ENCODE measurements at regions not wholly inside any gene's neighbourhood (a gene's known extent, or its start where the extent isn't known, plus 50 kb on each side); places are given as distances from the start of the nearest gene placed in this dataset.

DNA sequence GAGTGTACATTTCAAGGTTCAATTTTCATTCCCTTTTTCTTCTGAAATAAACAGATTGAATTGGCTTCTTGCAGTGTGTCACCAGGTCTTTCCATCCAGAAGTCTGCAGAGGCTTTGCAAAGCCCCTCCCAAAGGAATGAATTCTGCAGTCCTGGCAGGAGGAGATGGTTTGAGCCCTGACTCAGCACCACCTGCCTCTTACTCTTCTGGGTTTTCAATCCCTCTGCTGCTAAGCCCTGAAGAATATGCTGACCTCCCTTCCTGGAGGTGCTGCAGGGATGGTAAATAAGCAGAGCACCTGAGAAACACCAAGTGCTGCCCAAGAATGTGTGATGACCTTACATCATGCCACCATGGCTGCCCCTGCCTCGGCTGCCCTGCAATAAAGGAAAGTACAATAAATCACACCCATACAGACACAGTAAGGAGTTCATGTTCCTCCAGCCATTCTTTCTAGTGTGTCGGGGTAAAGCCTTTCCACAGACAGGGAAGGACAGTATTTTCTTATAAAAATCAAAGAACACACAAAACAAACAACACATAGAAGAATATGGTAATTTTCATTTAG is 209.2 kb downstream of the ZNF326 start:
- no peaks in the 10 kb centered on the region for H3K9me3 ChIP-seq
- DNase-seq (no peak), ATAC-seq (no peak)
- intact Hi-C loops (cut with DNase I; ENCODE audit: low total_unique reads) (no loop called here), in situ Hi-C loops (cut with MboI; ENCODE audit: low sequenced_read_pairs in 4 of 4) (no loop called here)
- no peak overlapping the region for H3K27ac ChIP-seq
- H3K27me3 ChIP-seq: no peaks in the 10 kb centered on the region
- no peaks in the 10 kb centered on the region for H3K4me1 ChIP-seq
- no peaks in the 10 kb centered on the region for H3K36me3 ChIP-seq
- no peak for TF ChIP-seq POLR2A (IDR thresholded peaks at IDR 0.05)
- TF ChIP-seq, protein P1, sequence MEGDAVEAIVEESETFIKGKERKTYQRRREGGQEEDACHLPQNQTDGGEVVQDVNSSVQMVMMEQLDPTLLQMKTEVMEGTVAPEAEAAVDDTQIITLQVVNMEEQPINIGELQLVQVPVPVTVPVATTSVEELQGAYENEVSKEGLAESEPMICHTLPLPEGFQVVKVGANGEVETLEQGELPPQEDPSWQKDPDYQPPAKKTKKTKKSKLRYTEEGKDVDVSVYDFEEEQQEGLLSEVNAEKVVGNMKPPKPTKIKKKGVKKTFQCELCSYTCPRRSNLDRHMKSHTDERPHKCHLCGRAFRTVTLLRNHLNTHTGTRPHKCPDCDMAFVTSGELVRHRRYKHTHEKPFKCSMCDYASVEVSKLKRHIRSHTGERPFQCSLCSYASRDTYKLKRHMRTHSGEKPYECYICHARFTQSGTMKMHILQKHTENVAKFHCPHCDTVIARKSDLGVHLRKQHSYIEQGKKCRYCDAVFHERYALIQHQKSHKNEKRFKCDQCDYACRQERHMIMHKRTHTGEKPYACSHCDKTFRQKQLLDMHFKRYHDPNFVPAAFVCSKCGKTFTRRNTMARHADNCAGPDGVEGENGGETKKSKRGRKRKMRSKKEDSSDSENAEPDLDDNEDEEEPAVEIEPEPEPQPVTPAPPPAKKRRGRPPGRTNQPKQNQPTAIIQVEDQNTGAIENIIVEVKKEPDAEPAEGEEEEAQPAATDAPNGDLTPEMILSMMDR (IDR thresholded peaks at IDR 0.05 in 4 of 5, conservative IDR thresholded peaks at IDR 0.05 in 1 of 5): no peak
- H3K4me3 ChIP-seq: no peak overlapping the region

DNA sequence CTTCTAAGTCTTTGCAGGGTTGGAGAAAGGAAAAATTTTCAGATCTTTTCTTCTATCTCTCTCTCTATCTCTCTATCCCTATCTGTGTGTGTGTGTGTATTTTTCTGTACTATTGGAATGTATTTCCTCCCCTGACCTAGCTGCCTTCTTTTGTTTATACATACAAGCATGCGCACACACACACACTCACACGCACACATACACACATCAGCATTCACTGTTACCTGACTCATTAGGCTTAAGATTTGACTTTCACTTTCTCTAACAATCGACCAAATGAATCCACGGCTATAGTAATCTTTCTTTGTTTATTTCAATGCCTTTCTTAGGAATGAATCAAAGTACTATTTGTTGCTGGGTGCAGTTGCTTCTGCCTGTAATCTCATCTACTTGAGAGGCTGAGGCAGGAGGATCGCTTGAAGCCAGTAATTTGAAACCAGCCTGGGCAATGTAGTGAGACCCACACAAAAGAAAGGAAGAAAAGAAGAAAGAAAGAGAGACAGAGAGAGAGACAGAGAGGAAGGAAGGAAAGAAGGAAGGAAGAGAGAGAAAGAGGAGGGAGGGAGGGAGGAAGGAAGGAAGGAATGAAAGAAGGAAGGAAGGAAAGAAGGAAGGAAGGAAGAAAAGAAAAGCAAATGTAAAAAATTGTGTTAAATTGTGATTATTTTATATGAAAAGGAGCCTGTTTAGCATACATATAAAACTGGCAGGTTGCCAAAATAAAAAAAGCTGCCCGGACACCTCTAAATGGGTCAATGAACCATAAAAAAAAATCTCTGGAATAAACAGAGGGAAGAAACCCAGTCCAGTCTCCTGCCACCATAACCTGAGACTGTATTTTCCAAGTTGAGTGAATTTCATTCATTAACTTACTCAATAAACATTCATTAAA is 206.8 kb downstream of the ZNF326 start:
- Histone ChIP-seq H3K27me3 (no peaks in the 10 kb centered on the region), H3K4me3 (no peak overlapping the region), H3K9me3 (no peaks in the 10 kb centered on the region), H3K4me1 (no peaks in the 10 kb centered on the region), H3K36me3 (no peaks in the 10 kb centered on the region), H3K27ac (no peak overlapping the region)
- no peak for TF ChIP-seq POLR2A (IDR thresholded peaks at IDR 0.05)
- TF ChIP-seq, protein P1 (IDR thresholded peaks at IDR 0.05 in 4 of 5, conservative IDR thresholded peaks at IDR 0.05 in 1 of 5): no peak
- ATAC-seq (no peak), DNase-seq (no peak)
- intact Hi-C loops (cut with DNase I; ENCODE audit: low total_unique reads): no loop called here
- in situ Hi-C loops (cut with MboI; ENCODE audit: low sequenced_read_pairs in 4 of 4): no loop called here

DNA sequence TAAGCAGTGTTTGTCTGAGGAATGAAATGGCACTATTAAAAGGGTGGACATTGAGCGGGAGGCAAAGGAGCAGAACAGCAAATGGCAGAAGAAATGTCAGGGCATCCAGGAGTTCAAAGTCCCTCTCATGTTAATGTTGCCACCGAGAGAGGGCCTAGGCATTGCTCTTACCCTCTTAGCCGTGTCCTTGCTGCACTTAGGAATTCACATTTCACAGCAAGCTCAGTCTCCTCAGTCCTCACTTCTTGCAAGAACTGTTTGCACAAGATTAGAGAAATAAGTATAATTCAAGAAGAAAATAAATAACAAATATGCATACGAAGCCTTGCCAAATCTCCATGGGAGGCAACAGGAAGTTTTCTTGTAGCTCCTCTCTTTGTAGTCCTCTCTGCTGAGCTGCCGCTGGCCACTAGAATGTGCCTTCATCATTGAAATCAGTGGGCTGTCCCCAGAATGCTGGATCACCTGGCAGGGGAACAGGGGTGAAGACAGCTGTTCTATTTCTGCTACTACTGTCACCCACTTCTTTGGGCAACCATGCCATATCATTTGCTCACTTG is 205.8 kb downstream of the ZNF326 start:
- no peak overlapping the region for H3K4me3 ChIP-seq
- H3K4me1 ChIP-seq: no peaks in the 10 kb centered on the region
- in situ Hi-C loops (cut with MboI; ENCODE audit: low sequenced_read_pairs in 4 of 4): no loop called here
- DNase-seq (no peak), ATAC-seq (no peak)
- intact Hi-C loops (cut with DNase I; ENCODE audit: low total_unique reads): no loop called here
- no peaks in the 10 kb centered on the region for H3K36me3 ChIP-seq
- no peak overlapping the region for H3K27ac ChIP-seq
- H3K9me3 ChIP-seq: no peaks in the 10 kb centered on the region
- H3K27me3 ChIP-seq: no peaks in the 10 kb centered on the region
- TF ChIP-seq, protein P1 (IDR thresholded peaks at IDR 0.05 in 4 of 5, conservative IDR thresholded peaks at IDR 0.05 in 1 of 5): no peak
- no peak for TF ChIP-seq POLR2A (IDR thresholded peaks at IDR 0.05)

DNA sequence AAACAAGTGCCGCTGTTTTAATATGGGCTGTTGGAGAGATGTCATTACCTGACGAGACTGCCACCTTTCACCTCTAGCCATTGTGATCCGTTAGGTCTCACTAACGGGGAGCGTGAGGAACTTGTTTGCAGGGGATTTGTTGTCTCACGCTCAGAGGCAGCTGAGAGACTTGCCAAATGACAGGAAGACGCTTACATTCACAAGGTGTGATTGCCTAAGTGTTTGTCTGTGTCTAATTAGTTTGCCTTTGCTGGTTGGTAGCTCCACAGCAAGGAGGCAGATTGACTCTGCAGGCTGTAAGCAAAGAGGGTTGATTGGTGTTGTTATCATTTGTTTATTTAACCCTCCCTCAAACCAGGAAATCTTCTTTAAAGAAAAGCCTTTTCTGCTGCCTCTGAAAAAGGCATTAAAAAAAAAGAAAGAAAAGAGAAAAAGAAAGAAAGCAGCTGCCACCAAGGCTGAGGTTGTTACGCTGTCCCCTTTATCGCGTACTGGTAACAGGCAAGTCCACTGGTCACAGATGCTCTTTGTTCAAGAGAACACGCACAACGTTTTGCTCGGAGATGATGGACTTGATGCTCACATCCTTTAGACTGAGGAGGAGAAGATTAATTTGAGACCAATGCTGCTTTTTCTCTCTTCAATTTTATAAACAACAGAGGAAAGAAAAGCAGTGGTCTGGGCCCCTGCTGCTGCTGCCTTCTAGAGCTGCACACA is 203.9 kb downstream of the ZNF326 start:
- DNase-seq (no peak), ATAC-seq (no peak)
- no peak overlapping the region for H3K27ac ChIP-seq
- in situ Hi-C loops (cut with MboI; ENCODE audit: low sequenced_read_pairs in 4 of 4): no loop called here
- no peak for TF ChIP-seq POLR2A (IDR thresholded peaks at IDR 0.05)
- TF ChIP-seq, protein P1 (IDR thresholded peaks at IDR 0.05 in 4 of 5, conservative IDR thresholded peaks at IDR 0.05 in 1 of 5): no peak
- no peaks in the 10 kb centered on the region for H3K36me3 ChIP-seq
- intact Hi-C loops (cut with DNase I; ENCODE audit: low total_unique reads): no loop called here
- H3K27me3 ChIP-seq: no peaks in the 10 kb centered on the region
- H3K4me1 ChIP-seq: no peaks in the 10 kb centered on the region
- no peak overlapping the region for H3K4me3 ChIP-seq
- H3K9me3 ChIP-seq: no peaks in the 10 kb centered on the region
